Chondrocyte (in vitro differentiated cells): ENCODE measurements at regions not wholly inside any gene's neighbourhood (a gene's known extent, or its start where the extent isn't known, plus 50 kb on each side); places are given as distances from the start of the nearest gene placed in this dataset.

ENCODE experiments used
- DNase-seq: peaks from one replicate; pipeline ENCODE4 v3.0.0; 2021; ENCODE audit warnings: mixed read lengths, low spot score
- H3K27ac Mint-ChIP-seq: one replicate; pipeline ENCODE4 v1.8.0; 2021; ENCODE audit warnings: mild to moderate bottlenecking, moderate library complexity, mixed read lengths; ENCODE audit not compliant: unreplicated experiment
- H3K27me3 Mint-ChIP-seq: 2 replicates; pipeline ENCODE4 v1.8.0; 2021; ENCODE audit warnings: low read depth, mixed read lengths
- H3K36me3 Mint-ChIP-seq: 2 replicates; pipeline ENCODE4 v1.8.0; 2021; ENCODE audit warnings: low read depth, mixed read lengths
- H3K4me1 Mint-ChIP-seq: 2 replicates; pipeline ENCODE4 v1.8.0; 2021; ENCODE audit warnings: low read depth, mild to moderate bottlenecking, mixed read lengths
- H3K4me3 Mint-ChIP-seq: one replicate; pipeline ENCODE4 v1.8.0; 2021; ENCODE audit warnings: mild to moderate bottlenecking, moderate library complexity, mixed read lengths; ENCODE audit not compliant: unreplicated experiment
- H3K9me3 Mint-ChIP-seq: 2 replicates; pipeline ENCODE4 v1.8.0; 2021; ENCODE audit warnings: low read depth, mixed read lengths
- TF ChIP-seq, protein P1 (sequence below): fragments of 200-600 bp; sonication (generic); IDR thresholded peaks from 2 replicates; pipeline ENCODE4 v1.5.0; 2021; ENCODE audit warnings: antibody characterized with exemption, mild to moderate bottlenecking, moderate library complexity

DNA sequence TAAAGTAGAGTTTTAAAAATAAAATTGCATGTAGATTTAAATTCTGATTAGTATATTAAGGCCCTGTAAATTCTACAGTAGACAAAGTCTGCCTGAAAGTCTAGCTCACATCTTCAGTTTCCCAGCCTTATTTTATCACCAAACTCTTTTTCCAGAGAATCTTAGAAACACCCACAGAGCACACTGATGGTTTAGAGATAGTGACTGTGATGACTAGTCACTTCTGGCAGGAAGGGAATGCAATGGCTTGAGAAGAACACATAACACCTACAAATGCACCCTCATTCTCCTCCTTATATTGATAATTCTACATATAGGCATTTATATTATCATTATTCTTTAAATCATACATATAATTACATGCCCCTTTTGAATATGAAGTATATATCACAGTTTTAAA lies 232.9 kb downstream of the ARAP2 start:
- TF ChIP-seq, protein P1, sequence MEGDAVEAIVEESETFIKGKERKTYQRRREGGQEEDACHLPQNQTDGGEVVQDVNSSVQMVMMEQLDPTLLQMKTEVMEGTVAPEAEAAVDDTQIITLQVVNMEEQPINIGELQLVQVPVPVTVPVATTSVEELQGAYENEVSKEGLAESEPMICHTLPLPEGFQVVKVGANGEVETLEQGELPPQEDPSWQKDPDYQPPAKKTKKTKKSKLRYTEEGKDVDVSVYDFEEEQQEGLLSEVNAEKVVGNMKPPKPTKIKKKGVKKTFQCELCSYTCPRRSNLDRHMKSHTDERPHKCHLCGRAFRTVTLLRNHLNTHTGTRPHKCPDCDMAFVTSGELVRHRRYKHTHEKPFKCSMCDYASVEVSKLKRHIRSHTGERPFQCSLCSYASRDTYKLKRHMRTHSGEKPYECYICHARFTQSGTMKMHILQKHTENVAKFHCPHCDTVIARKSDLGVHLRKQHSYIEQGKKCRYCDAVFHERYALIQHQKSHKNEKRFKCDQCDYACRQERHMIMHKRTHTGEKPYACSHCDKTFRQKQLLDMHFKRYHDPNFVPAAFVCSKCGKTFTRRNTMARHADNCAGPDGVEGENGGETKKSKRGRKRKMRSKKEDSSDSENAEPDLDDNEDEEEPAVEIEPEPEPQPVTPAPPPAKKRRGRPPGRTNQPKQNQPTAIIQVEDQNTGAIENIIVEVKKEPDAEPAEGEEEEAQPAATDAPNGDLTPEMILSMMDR, result no peak
- DNase-seq, result no peak
- Mint-ChIP-seq H3K4me3 (no peak overlapping the region), H3K27ac (no peak overlapping the region), H3K4me1 (no peaks in the 10 kb centered on the region), H3K27me3 (no peaks in the 10 kb centered on the region), H3K9me3 (peaks cover 6% of the 10 kb centered on the region), H3K36me3 (no peaks in the 10 kb centered on the region)

DNA sequence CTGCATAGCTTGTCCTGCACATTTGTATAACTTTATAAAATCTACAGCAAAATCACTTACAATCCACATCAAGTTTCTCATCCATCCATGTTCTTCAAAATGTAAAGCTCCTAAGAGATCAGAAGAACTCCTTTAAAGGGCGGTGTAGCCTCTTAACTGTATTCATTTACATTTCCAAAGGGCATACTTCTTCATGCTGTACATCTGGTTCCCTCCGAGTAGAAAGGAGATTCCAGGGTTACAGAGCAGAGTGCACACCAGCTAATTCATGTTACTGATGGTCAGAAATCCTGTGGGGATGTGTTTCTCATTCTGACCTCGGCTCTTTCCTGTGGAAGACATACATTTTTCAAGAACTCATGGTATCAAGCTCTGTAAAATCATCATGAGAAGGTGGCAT lies 231.8 kb downstream of the ARAP2 start:
- Mint-ChIP-seq H3K4me3 (no peak overlapping the region), H3K9me3 (peaks cover 6% of the 10 kb centered on the region), H3K27me3 (no peaks in the 10 kb centered on the region), H3K4me1 (no peaks in the 10 kb centered on the region), H3K27ac (no peak overlapping the region), H3K36me3 (no peaks in the 10 kb centered on the region)
- TF ChIP-seq, protein P1, result no peak
- DNase-seq, result no peak

DNA sequence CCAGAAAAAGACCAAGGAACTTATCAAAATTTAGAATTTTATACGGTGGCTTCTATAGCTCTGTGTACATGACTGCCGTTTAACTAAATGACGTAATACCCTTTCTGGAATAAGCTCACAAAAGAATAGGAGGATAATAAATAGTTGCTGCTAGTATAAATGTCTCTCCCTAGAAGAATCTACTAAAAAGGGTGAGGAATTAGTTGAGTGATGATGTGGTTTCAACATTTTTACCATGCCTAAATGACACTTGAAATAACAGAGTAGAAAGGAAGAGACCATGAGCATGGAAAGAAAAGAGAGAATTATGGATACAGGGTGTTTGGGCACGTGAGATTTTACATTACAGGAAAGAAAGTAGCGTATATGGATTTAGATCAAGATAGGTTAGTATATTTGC lies 231.1 kb downstream of the ARAP2 start:
- Mint-ChIP-seq H3K9me3 (peaks cover 6% of the 10 kb centered on the region), H3K36me3 (no peaks in the 10 kb centered on the region), H3K4me1 (no peaks in the 10 kb centered on the region), H3K27me3 (no peaks in the 10 kb centered on the region), H3K4me3 (no peak overlapping the region), H3K27ac (no peak overlapping the region)
- TF ChIP-seq, protein P1, result no peak
- DNase-seq, result no peak
